Erythroblast (primary cell): ENCODE measurements at regions not wholly inside any gene's neighbourhood (a gene's known extent, or its start where the extent isn't known, plus 50 kb on each side); places are given as distances from the start of the nearest gene placed in this dataset.

Source experiments
- GATA1 ChIP-seq: IDR thresholded peaks from 2 replicates; pipeline ENCODE4 v1.6.1; 2011; ENCODE audit warnings: low read depth, mild to moderate bottlenecking, control low read depth, low read length, moderate library complexity
- POLR2A ChIP-seq: IDR thresholded peaks from 2 replicates; pipeline ENCODE4 v1.6.1; 2011; ENCODE audit warnings: mild to moderate bottlenecking, low read length

DNA sequence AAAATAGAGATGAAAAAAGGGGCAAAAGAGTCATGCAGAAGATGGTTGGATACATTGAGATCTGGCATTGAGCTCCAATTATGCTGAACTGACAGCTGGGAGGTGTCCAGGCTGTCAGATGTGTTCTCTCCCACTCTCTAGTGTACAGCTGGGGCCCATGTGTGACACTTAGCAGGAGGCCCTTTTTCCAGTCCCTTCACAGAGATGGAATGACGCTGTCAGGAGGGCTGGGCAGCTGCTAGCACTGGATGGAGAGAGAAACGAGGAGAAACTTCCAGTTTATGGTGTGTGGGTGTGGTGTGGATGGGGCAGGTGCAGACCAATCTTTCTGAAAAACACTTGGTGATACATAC is 437.7 kb upstream of the HS6ST1 start:
- TF ChIP-seq POLR2A (no peak), GATA1 (no peak)
